GM21526 (cell line): ENCODE measurements at regions not wholly inside any gene's neighbourhood (a gene's known extent, or its start where the extent isn't known, plus 50 kb on each side); places are given as distances from the start of the nearest gene placed in this dataset.

ENCODE experiments used
- ATAC-seq: cut with Tn5 transposase; IDR thresholded peaks from one replicate; pipeline ENCODE4 v1.9.1; 2021; ENCODE audit warnings: moderate library complexity; ENCODE audit not compliant: unreplicated experiment, low FRiP score

- no peak for ATAC-seq
These were observed 309.7 kb downstream of the NEK10 start for GRCh38 chr3:27059489-27059888.
